ENCODE measurements at regions not wholly inside any gene's neighbourhood (a gene's known extent, or its start where the extent isn't known, plus 50 kb on each side); places are given as distances from the start of the nearest gene placed in this dataset.

DNA sequence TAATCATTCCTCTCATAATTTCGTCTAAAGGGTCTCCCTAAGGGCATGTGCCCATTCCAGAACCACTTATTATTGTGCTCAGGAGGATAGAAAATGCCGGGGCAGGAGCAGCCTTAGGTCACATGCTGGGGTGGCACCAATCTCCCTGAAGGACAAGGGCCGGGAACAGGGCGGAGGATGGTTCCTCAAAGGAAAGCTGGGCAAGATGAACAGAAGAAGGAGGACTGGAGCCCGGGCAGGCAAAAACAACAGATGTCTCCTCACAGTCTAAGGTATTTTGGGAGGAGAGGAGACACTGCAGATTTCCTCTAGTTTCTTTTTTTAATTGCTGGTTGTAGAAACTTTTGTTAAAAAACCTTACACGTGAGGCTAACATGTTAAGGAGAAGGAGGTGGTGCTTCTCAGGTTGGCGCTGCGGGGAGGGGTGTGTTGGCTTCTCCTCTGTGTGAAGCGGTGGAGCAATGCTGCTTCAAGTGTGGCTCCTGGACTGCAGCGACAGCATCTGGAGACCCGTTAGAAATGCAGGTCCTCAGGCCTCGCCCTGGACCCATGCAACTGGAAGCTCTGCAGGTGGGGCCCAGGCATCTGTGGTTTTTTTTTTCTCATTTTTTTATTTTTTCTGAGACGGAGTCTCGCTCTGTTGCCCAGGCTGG, 164.8 kb downstream of the AACS start:
- TF ChIP-seq EZH2 (IDR thresholded peaks at IDR 0.05; ENCODE audit: borderline replicate concordance, insufficient read depth, low read depth, low read length, poor library complexity, severe bottlenecking) (no peak), CTCF (IDR thresholded peaks at IDR 0.05) (no peak)

Measured in B cell (primary cell).